Karpas-422 (cell line): ENCODE measurements at regions not wholly inside any gene's neighbourhood (a gene's known extent, or its start where the extent isn't known, plus 50 kb on each side); places are given as distances from the start of the nearest gene placed in this dataset.

Experiments used
- DNase-seq: peaks from one replicate; pipeline ENCODE4 v3.0.0-alpha.2; 2015
- H2AFZ ChIP-seq: fragments of 200-600 bp; sonication (generic); 2 replicates; pipeline ENCODE4 v1.6.1; 2014; ENCODE audit warnings: antibody characterized with exemption, low read length, mixed read lengths
- H3K27ac ChIP-seq: fragments of 200-600 bp; sonication (generic); 2 replicates; pipeline ENCODE4 v1.5.1; 2014; ENCODE audit warnings: mild to moderate bottlenecking, low read length, moderate library complexity
- H3K27me3 ChIP-seq: fragments of 200-600 bp; sonication (generic); 2 replicates; pipeline ENCODE4 v1.6.1; 2014; ENCODE audit warnings: low read length, mixed read lengths
- H3K36me3 ChIP-seq: fragments of 200-600 bp; sonication (generic); 2 replicates; pipeline ENCODE4 v1.6.1; 2014; ENCODE audit warnings: low read length, mixed read lengths; ENCODE audit not compliant: insufficient read depth
- H3K4me1 ChIP-seq: fragments of 200-600 bp; sonication (generic); 2 replicates; pipeline ENCODE4 v1.6.1; 2014; ENCODE audit warnings: mild to moderate bottlenecking, low read length, mixed read lengths
- H3K4me2 ChIP-seq: fragments of 200-600 bp; sonication (generic); 2 replicates; pipeline ENCODE4 v1.6.1; 2014; ENCODE audit warnings: low read length, low read depth, mild to moderate bottlenecking; ENCODE audit not compliant: poor library complexity, severe bottlenecking
- H3K4me3 ChIP-seq: fragments of 200-600 bp; sonication (generic); 2 replicates; pipeline ENCODE4 v1.5.1; 2014; ENCODE audit warnings: mild to moderate bottlenecking, antibody characterized with exemption, low read length, mixed read lengths
- H3K79me2 ChIP-seq: fragments of 200-600 bp; sonication (generic); 2 replicates; pipeline ENCODE4 v1.6.1; 2014; ENCODE audit warnings: mild to moderate bottlenecking, low read length, mixed read lengths
- H3K9ac ChIP-seq: fragments of 200-600 bp; sonication (generic); 2 replicates; pipeline ENCODE4 v1.6.0; 2014; ENCODE audit warnings: low read length
- H3K9me2 ChIP-seq: fragments of 200-600 bp; sonication (generic), shearing (Covaris generic); replicated peaks from 2 replicates; pipeline ENCODE4 v1.6.0; 2014; ENCODE audit warnings: mild to moderate bottlenecking, low read length, moderate library complexity; ENCODE audit not compliant: insufficient read depth
- H3K9me3 ChIP-seq: fragments of 300-700, 200-600 bp; sonication (generic); 2 replicates; pipeline ENCODE4 v1.6.1; 2014; ENCODE audit warnings: low read length, mixed read lengths
- H4K20me1 ChIP-seq: fragments of 200-600 bp; sonication (generic); 2 replicates; pipeline ENCODE4 v1.6.1; 2014; ENCODE audit warnings: mild to moderate bottlenecking, antibody characterized with exemption, low read length, low read depth; ENCODE audit not compliant: insufficient read depth

- Histone ChIP-seq H3K9ac (no peak overlapping the region), H3K9me3 (no peaks in the 10 kb centered on the region; the same call in 1 of the 2 replicates), H3K36me3 (no peaks in the 10 kb centered on the region), H3K27ac (no peak overlapping the region), H3K9me2 (no peaks in the 10 kb centered on the region), H3K4me1 (no peaks in the 10 kb centered on the region), H4K20me1 (no peaks in the 10 kb centered on the region), H3K4me2 (no peak overlapping the region), H3K4me3 (no peak overlapping the region), H2AFZ (no peak overlapping the region), H3K79me2 (no peaks in the 10 kb centered on the region), H3K27me3 (no peaks in the 10 kb centered on the region)
- DNase-seq, result no peak
Observed at GRCh38 chrX:148322906-148323305, 177.5 kb upstream of the AFF2 start.

DNA sequence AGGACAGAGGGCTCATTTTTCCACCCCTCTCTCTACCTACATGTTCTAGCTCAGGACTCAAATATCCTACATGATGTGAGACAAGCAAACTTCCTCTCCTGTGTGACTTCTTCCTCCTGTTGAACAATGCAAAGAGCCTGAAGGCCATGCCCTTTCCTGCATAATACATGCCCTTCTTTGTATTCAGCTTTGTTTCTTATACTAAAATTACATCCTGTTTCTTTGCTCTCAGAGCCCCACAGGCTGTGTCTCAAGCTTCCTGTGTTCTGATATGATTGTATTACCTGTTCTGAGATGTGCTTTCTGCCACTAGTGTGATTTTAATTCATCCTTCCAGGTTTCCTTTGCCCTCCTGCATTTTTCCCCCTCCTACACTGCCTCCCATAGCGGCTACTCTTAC is 166.4 kb upstream of the AFF2 start:
- Histone ChIP-seq H3K79me2 (no peaks in the 10 kb centered on the region), H3K4me2 (no peak overlapping the region), H3K4me1 (peaks cover 21% of the 10 kb centered on the region), H3K27me3 (no peaks in the 10 kb centered on the region), H3K4me3 (no peak overlapping the region), H3K36me3 (no peaks in the 10 kb centered on the region), H3K9me3 (no peaks in the 10 kb centered on the region), H3K9me2 (no peaks in the 10 kb centered on the region), H3K9ac (no peak overlapping the region), H2AFZ (peak overlapping the region; percentile 9; the same call in 1 of the 2 replicates), H4K20me1 (no peaks in the 10 kb centered on the region), H3K27ac (no peak overlapping the region)
- DNase-seq, result peak; percentile 50

GRCh38 chrX:148337873-148338272 is 162.5 kb upstream of the AFF2 start:
- Histone ChIP-seq H3K36me3 (no peaks in the 10 kb centered on the region), H3K4me2 (no peak overlapping the region), H3K27me3 (no peaks in the 10 kb centered on the region), H2AFZ (no peak overlapping the region), H3K4me3 (no peak overlapping the region), H3K9me2 (no peaks in the 10 kb centered on the region), H3K9me3 (no peaks in the 10 kb centered on the region), H3K79me2 (no peaks in the 10 kb centered on the region), H3K27ac (no peak overlapping the region), H3K4me1 (peaks cover 17% of the 10 kb centered on the region), H3K9ac (no peak overlapping the region), H4K20me1 (no peaks in the 10 kb centered on the region)
- DNase-seq, result no peak

GRCh38 chrX:148354916-148355315 is 145.5 kb upstream of the AFF2 start:
- Histone ChIP-seq H3K9me3 (no peaks in the 10 kb centered on the region), H3K9ac (no peak overlapping the region), H2AFZ (no peak overlapping the region), H3K9me2 (no peaks in the 10 kb centered on the region), H3K36me3 (no peaks in the 10 kb centered on the region), H4K20me1 (no peaks in the 10 kb centered on the region), H3K27ac (no peak overlapping the region), H3K27me3 (no peaks in the 10 kb centered on the region), H3K4me1 (no peaks in the 10 kb centered on the region), H3K4me3 (no peak overlapping the region), H3K79me2 (no peaks in the 10 kb centered on the region), H3K4me2 (no peak overlapping the region)
- DNase-seq, result no peak

DNA sequence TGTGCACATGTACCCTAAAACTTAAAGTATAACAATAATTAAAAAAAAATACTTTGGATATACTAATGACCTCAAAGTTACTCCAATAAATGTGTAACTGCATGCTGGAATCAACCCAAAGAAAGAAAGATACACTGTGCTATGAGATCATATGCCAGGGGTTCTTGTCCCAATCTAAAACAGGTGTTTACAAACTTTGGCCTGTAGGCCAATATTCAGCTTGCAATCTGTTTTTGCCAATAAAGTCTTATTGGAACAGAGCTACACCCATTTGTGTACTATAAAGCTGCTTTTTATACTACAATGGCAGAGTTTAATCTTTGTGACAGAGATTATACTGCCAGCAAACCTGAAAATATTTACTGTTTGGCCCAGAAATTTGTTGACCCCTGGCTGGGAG is 138.8 kb upstream of the AFF2 start:
- no peak for DNase-seq
- Histone ChIP-seq H3K4me2 (no peak overlapping the region), H3K27me3 (no peaks in the 10 kb centered on the region; the same call in 1 of the 2 replicates), H2AFZ (no peak overlapping the region), H3K36me3 (no peaks in the 10 kb centered on the region), H3K27ac (no peak overlapping the region), H3K9me2 (no peaks in the 10 kb centered on the region), H3K79me2 (no peaks in the 10 kb centered on the region), H4K20me1 (no peaks in the 10 kb centered on the region), H3K4me3 (no peak overlapping the region), H3K4me1 (peaks cover 5% of the 10 kb centered on the region), H3K9me3 (no peaks in the 10 kb centered on the region), H3K9ac (no peak overlapping the region)

GRCh38 chrX:148363471-148364235 is 136.8 kb upstream of the AFF2 start:
- H3K9ac ChIP-seq, result no peak overlapping the region
- H2AFZ ChIP-seq, result no peak overlapping the region
- H3K27me3 ChIP-seq, result no peaks in the 10 kb centered on the region; the same call in 1 of the 2 replicates
- H3K4me1 ChIP-seq, result peaks cover 18% of the 10 kb centered on the region
- no peaks in the 10 kb centered on the region for H3K36me3 ChIP-seq
- no peaks in the 10 kb centered on the region for H4K20me1 ChIP-seq
- no peak overlapping the region for H3K4me2 ChIP-seq
- no peak overlapping the region for H3K4me3 ChIP-seq
- no peaks in the 10 kb centered on the region for H3K9me2 ChIP-seq
- DNase-seq, result no peak
- no peak overlapping the region for H3K27ac ChIP-seq
- H3K9me3 ChIP-seq, result no peaks in the 10 kb centered on the region
- H3K79me2 ChIP-seq, result no peaks in the 10 kb centered on the region

DNA sequence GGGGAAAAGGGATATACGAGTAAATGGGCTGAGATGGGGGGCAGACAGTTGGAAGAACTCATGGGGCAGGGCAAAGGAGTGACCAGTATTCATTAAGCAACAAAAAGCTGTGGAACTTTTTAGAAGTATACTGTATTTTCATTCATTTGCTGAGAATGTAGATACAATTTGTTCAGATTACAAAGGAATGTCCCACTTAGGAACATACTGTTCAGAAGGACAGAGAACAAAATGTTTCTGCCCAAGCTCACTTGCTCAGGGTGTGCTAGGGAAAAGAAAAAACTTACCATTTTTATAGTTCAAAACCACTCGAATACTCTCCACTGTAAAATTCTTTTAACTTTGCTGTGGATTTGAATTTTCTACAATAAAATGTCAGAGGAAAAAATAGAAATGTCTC is 135.2 kb upstream of the AFF2 start:
- H3K36me3 ChIP-seq, result no peaks in the 10 kb centered on the region
- H3K79me2 ChIP-seq, result no peaks in the 10 kb centered on the region
- no peak overlapping the region for H3K27ac ChIP-seq
- no peak for DNase-seq
- no peak overlapping the region for H3K9ac ChIP-seq
- H4K20me1 ChIP-seq, result no peaks in the 10 kb centered on the region
- no peaks in the 10 kb centered on the region for H3K9me3 ChIP-seq
- no peak overlapping the region for H3K4me2 ChIP-seq
- H3K9me2 ChIP-seq, result no peaks in the 10 kb centered on the region
- no peak overlapping the region for H2AFZ ChIP-seq
- peaks cover 18% of the 10 kb centered on the region for H3K4me1 ChIP-seq
- no peaks in the 10 kb centered on the region; the same call in 1 of the 2 replicates for H3K27me3 ChIP-seq
- no peak overlapping the region for H3K4me3 ChIP-seq

DNA sequence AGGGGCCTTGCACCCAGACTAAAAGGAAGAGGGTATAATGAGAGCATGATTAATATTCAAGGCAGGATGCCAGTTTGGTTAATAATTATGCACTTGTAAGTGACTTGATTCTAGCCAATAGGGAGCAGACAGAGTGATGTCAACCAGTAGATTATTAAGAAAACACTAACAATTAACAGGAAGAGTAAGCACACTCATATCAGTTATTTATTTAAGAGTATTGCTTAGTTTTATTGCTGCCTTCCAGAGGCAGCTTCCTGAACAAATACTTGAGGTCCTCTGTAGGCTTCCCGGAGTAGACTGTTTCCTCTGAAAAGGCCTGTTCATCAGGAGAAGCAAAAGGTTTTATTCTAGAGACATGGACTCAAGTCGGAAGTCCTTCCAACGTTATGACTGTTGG is 129.1 kb upstream of the AFF2 start:
- H3K4me1 ChIP-seq, result peaks cover 36% of the 10 kb centered on the region
- DNase-seq, result no peak
- H2AFZ ChIP-seq, result peak overlapping the region; percentile 66
- no peaks in the 10 kb centered on the region for H3K27me3 ChIP-seq
- no peak overlapping the region for H3K4me2 ChIP-seq
- no peak overlapping the region for H3K9ac ChIP-seq
- no peak overlapping the region for H3K4me3 ChIP-seq
- no peaks in the 10 kb centered on the region for H4K20me1 ChIP-seq
- H3K27ac ChIP-seq, result no peak overlapping the region
- H3K9me2 ChIP-seq, result no peaks in the 10 kb centered on the region
- H3K36me3 ChIP-seq, result no peaks in the 10 kb centered on the region
- H3K79me2 ChIP-seq, result no peaks in the 10 kb centered on the region
- no peaks in the 10 kb centered on the region for H3K9me3 ChIP-seq
